Osteocyte (in vitro differentiated cells): ENCODE measurements at regions not wholly inside any gene's neighbourhood (a gene's known extent, or its start where the extent isn't known, plus 50 kb on each side); places are given as distances from the start of the nearest gene placed in this dataset.

Source experiments
- DNase-seq: peaks from one replicate; pipeline ENCODE4 v3.0.0; 2021; ENCODE audit warnings: mixed read lengths; ENCODE audit not compliant: unreplicated experiment; ENCODE audit errors: extremely low spot score
- H3K27ac Mint-ChIP-seq: one replicate; pipeline ENCODE4 v1.8.0; 2021; ENCODE audit warnings: mild to moderate bottlenecking, mixed read lengths; ENCODE audit not compliant: unreplicated experiment
- H3K27me3 Mint-ChIP-seq: one replicate; pipeline ENCODE4 v1.8.0; 2021; ENCODE audit warnings: mixed read lengths; ENCODE audit not compliant: unreplicated experiment
- H3K36me3 Mint-ChIP-seq: one replicate; pipeline ENCODE4 v1.8.0; 2021; ENCODE audit warnings: mixed read lengths; ENCODE audit not compliant: unreplicated experiment
- H3K4me1 Mint-ChIP-seq: one replicate; pipeline ENCODE4 v1.8.0; 2021; ENCODE audit warnings: mixed read lengths; ENCODE audit not compliant: unreplicated experiment
- H3K4me3 Mint-ChIP-seq: one replicate; pipeline ENCODE4 v1.8.0; 2021; ENCODE audit warnings: mild to moderate bottlenecking, moderate library complexity, mixed read lengths; ENCODE audit not compliant: unreplicated experiment
- H3K9me3 Mint-ChIP-seq: one replicate; pipeline ENCODE4 v1.8.0; 2021; ENCODE audit warnings: mixed read lengths; ENCODE audit not compliant: unreplicated experiment
- TF ChIP-seq, protein P1 (sequence below): fragments of 200-600 bp; sonication (generic); IDR thresholded peaks from 2 replicates; pipeline ENCODE4 v1.5.0; 2021; ENCODE audit warnings: antibody characterized with exemption, mild to moderate bottlenecking, moderate library complexity

DNA sequence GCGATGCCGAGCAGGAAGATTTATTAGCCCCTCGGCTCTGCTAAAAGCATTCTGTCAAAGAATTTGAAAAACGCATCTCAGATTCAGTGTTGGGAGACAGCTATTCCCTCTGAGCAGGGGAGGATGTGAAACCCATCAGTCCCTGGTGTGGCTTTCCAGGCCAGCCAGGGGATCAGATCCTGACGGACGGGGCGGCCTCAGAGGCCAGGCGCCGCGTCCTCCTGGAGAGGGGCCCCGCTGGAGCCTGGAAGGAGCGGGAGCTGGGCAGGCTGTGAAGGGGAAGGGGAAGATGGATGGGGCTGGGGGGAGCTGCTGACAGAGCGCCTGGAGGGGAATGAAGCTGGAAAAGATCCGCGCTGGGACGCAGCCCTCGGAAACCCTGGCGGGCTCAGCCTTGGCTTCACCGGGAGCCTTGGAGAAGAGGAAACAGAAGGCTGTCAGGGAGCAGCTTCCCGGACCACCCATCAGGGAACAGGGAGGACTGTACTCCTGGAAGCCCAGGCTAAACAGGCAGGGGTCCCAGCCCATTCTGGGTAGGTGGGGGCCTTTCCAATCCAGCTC, 358.0 kb downstream of the C16orf95 start:
- Mint-ChIP-seq H3K9me3 (no peaks in the 10 kb centered on the region), H3K27ac (no peak overlapping the region), H3K36me3 (no peaks in the 10 kb centered on the region), H3K4me3 (no peak overlapping the region), H3K27me3 (no peaks in the 10 kb centered on the region), H3K4me1 (no peaks in the 10 kb centered on the region)
- TF ChIP-seq, protein P1, sequence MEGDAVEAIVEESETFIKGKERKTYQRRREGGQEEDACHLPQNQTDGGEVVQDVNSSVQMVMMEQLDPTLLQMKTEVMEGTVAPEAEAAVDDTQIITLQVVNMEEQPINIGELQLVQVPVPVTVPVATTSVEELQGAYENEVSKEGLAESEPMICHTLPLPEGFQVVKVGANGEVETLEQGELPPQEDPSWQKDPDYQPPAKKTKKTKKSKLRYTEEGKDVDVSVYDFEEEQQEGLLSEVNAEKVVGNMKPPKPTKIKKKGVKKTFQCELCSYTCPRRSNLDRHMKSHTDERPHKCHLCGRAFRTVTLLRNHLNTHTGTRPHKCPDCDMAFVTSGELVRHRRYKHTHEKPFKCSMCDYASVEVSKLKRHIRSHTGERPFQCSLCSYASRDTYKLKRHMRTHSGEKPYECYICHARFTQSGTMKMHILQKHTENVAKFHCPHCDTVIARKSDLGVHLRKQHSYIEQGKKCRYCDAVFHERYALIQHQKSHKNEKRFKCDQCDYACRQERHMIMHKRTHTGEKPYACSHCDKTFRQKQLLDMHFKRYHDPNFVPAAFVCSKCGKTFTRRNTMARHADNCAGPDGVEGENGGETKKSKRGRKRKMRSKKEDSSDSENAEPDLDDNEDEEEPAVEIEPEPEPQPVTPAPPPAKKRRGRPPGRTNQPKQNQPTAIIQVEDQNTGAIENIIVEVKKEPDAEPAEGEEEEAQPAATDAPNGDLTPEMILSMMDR: no peak
- DNase-seq: no peak

DNA sequence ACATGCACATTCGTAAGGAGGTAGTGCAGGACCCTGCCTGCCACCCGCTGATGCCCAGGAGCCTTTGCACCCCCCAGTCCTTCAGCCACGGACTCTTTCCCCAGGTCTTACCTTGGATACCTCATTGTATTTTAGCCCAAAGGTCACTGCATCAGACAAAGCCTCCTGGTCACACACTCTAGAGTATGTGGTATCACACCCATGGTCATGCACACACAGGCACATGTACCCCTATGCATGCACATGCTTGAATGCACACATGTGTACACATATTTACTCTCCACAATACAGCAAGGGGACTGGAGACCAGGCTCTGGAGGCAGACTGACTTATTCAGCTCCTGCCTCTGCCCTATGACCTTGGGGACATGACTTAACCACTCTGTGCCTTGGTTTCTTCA, 357.5 kb downstream of the C16orf95 start:
- Mint-ChIP-seq H3K4me3 (no peak overlapping the region), H3K4me1 (no peaks in the 10 kb centered on the region), H3K27ac (no peak overlapping the region), H3K36me3 (no peaks in the 10 kb centered on the region), H3K9me3 (no peaks in the 10 kb centered on the region), H3K27me3 (no peaks in the 10 kb centered on the region)
- DNase-seq: no peak
- TF ChIP-seq, protein P1: no peak

DNA sequence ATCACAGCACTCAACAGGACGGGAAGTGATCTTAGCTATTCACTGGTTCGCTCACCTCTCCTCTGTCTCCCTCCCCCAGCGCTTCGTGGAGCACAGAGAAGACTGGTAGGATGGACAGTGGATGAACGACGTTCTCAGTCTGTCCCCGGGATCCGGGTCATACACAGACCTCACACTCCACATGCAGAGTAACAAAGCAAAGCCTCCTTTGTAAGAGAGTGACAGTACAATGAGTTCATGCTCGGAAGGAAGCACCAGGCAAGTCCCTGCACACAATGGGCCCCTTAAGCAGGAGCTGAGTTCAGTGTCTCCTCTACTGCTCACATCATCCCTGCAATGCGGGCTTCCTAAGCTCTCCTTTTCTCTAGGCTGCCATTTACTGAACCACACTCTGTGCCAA, 356.9 kb downstream of the C16orf95 start:
- TF ChIP-seq, protein P1: no peak
- H3K36me3 Mint-ChIP-seq: no peaks in the 10 kb centered on the region
- H3K9me3 Mint-ChIP-seq: no peaks in the 10 kb centered on the region
- H3K27ac Mint-ChIP-seq: no peak overlapping the region
- DNase-seq: no peak
- no peaks in the 10 kb centered on the region for H3K4me1 Mint-ChIP-seq
- H3K27me3 Mint-ChIP-seq: no peaks in the 10 kb centered on the region
- H3K4me3 Mint-ChIP-seq: no peak overlapping the region

DNA sequence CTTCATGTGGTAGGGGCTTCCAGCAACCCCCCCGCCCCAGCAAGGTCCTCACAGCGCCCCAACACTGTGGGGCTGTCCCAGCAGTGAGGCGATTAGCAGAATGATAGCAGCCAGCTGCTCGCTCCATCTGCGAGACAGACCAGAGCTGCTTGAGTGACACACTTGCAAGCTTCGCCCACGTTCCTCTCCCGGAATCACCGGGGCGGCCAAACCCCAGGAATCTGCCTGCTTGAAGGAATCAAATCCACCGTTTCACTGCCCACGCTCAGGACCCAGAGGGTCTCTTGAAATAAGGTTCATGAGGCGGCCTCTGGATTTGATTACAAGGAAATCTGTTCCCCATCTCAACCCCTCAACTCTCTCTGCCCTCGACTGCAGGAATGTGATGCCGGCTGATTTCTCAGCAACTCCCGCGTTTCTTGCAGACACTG, 356.0 kb downstream of the C16orf95 start:
- H3K27ac Mint-ChIP-seq: no peak overlapping the region
- H3K4me3 Mint-ChIP-seq: no peak overlapping the region
- H3K27me3 Mint-ChIP-seq: no peaks in the 10 kb centered on the region
- DNase-seq: no peak
- no peaks in the 10 kb centered on the region for H3K36me3 Mint-ChIP-seq
- no peaks in the 10 kb centered on the region for H3K9me3 Mint-ChIP-seq
- TF ChIP-seq, protein P1: no peak
- no peaks in the 10 kb centered on the region for H3K4me1 Mint-ChIP-seq

DNA sequence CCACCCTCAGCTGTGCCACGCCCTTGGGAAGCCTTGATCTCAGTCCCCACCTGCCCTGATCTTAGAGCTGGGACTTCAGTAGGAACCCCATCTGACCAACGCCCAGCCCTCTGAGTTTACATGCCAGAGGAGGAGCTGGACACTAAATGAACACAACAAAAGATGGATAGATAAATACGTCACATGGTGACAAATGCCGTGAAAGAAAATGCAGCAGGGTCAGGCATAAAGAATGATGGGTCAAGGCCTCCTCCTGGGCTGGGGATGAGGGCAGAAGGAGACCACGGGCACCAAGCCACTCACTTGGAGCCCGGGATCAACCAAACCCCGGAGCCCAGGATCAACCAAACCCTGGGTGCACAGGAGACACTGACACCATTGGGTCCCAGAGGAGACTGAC, 354.9 kb downstream of the C16orf95 start:
- H3K27me3 Mint-ChIP-seq: no peaks in the 10 kb centered on the region
- no peak overlapping the region for H3K4me3 Mint-ChIP-seq
- H3K9me3 Mint-ChIP-seq: no peaks in the 10 kb centered on the region
- no peaks in the 10 kb centered on the region for H3K36me3 Mint-ChIP-seq
- no peak for DNase-seq
- H3K4me1 Mint-ChIP-seq: no peaks in the 10 kb centered on the region
- H3K27ac Mint-ChIP-seq: no peak overlapping the region
- TF ChIP-seq, protein P1: no peak
